ENCODE measurements at regions not wholly inside any gene's neighbourhood (a gene's known extent, or its start where the extent isn't known, plus 50 kb on each side); places are given as distances from the start of the nearest gene placed in this dataset.

DNA sequence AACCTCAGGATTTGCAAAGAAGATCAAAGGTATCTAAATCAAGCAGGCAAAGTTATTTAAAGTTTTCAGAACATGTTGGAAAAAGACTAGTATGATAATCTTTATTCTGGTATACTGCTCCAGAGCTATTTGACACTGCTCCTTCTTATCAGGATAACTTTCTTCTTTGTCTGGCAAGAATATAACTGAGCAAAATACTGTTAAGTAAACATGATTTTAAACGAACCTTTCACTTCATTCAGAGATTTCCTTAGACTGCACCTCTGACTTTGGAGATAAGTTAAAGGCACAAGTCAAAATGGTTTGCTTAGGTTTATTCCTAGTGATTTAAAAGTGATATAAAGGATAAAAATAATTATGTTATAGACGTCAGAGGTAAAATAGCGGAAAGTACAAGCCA lies 103.9 kb upstream of the CCDC190 start:
- DNase-seq: no peak

DNA sequence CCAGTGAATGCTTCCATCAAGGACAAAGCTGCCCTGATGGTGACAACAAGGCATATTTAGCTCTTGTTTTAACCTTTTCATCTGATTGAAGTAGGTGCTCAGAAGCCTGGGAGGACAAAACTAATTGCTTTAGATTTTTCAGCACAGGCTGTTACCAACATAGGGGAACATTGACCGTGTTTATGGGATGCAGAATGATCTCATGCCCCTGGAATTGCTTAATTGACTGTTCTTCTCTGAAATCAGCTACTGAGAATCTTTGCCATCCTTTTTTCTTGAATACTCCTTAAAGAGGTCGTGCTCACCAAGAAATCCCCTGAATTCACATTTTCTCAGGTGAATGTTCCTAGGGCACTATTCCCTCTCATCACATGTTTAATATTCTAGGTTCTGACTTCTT lies 95.9 kb upstream of the CCDC190 start:
- DNase-seq: peak; percentile 67

DNA sequence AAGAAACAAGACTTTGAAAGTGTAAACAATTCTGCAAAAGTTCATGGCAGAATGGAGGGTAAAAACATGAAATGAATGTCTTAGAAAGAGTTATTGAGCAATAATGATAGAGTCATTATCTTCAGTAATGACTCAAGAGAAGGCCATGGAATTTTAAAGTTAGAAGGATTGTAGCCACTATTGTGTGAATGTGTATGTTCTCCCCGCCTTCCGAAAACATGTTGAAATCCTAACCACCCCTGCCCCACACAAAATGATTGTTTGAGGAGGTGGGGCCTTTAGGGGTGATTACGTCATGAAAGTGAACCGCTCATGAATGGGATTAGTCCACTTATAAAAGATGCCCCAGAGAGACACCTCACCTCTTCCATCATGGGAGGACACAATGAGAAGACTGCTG lies 93.8 kb upstream of the CCDC190 start:
- DNase-seq: peak; percentile 13

DNA sequence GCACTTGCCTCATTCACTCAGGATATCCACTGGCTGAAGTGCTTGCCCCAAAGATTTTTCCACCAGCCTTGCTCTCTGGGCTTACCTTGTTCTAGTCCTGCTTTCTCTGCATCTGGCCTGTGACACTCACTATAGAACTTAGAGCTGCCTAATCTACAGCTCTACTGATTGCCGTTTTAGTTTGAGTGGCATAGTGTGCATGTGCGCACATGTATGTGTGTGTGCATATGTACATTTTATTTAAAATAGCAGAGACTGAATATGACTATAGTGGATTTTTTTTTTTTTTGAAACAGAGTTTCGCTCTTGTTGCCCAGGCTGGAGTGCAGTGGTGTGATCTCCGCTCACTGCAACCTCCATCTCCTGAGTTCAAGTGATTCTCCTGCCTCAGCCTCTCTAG lies 92.0 kb upstream of the CCDC190 start:
- no peak for DNase-seq

DNA sequence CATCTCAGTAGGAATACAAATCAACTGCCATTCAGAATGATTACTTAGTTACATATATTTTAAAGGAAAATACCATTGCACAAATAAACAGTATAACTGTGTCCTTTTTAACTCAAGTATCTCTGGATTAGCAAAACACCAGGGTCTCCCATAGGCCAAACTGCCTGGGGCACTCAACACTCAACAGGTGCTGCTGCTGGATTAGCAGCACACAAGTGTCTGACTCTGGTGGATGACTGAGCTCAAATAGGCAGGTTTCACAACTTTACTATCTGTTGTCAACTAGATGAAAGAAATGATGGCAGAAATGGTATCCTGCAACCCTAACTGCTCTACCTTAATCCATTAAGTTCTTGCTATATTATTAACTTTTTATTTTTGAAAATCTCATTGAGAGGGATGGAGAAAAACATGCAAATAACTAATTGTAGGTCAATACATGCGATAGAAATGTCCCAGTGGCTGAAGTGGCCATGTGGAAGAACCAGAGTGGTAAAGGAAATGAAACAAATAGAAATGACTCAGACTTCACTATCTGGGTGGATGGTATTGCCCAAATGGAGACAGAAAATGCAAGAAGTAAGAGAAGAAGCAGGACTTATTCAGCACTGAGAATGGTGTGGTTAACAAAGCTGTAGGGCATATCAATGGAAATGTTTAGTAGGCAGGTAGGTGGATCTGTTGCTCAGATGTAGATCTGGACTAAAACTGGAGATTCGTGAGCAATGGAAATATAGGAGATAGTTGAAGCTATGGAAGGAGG lies 90.8 kb upstream of the CCDC190 start:
- DNase-seq: no peak

DNA sequence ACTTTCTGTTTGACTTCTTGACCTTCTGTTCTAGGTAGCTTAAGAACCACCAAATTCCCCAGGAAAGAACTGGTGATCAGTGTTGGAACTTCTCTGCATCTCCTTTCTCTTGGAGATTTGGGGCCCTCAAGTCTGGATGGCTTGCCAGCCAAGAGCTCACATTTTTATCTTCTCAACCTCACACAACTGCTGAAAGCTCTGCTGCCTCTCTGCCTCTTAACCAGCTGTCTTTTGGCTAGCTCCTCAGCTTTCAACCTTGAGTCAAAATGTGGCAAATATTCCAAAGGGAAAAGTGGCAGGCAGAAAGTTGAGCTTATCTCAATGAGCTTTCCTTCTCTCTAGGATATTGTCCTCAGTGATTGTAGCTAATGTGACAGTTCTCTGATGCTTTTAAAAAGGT lies 89.2 kb upstream of the CCDC190 start:
- no peak for DNase-seq

DNA sequence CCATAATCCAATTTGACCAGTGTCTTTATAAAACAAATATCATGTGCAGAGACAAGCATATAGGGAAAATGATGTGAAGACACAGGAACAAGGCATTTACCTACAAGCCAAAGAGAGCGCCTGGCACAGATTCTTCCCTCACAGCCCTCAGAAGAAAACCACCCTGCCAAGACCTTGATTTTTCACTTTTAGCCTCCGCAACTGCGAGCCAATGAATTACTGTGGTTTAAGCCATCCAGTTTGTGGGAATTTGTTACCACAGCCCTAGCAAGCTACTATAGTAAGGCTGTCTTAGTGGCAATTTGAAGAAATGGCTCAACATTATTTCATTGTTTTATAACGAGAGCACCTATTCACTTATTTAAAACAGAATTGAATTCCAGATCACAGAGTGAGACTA lies 85.7 kb upstream of the CCDC190 start:
- no peak for DNase-seq

DNA sequence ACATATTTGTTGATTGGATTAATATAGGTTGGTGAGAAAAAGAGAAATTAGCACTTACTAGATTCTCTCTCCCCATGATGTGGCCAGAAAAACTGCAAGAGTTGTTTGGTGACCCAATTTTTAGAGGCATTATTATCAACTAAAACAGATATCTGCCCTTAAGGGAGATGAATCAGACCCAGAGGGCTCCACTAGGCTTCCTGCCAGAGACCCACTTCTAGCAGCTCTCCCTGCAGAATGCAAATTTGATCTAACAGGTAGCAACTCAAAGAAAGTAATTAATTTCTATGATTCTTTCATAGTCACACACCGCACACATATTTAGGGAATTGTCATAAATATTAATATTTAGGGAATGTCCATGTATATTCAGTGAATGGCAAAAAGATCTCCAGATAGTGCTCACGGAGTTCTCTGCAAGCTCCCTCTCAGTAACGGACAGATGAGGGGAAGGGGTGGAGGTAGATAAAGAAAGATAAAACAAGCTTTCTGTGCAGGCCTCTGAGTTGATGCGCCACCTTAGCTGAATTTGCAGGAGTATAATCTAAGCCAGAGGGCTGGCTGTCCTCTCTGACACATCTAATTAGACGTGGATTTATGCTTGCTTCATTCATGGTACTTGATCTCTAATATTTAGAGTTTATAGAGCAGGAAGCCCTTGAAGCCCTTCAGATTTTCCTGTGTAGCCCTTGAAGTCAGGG lies 84.1 kb upstream of the CCDC190 start:
- DNase-seq: peak; percentile 43

DNA sequence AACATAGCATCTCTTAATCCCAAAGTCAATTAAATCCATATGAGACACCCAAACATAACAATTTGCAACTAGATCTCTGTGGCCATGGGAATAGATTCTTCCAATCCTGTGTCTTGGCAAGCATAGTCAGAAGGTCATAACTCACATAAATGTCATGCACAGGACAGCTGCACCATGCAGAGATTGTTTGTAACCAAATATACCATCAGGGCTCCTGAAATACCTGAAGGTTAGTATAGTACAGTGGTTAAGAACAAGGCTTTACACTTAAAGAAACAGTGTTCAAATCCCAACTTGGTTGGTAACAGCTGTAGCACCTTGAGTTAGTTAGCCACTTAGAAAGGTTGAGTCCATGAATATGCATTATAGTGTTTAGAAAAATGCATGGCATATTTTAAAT lies 82.6 kb upstream of the CCDC190 start:
- no peak for DNase-seq

DNA sequence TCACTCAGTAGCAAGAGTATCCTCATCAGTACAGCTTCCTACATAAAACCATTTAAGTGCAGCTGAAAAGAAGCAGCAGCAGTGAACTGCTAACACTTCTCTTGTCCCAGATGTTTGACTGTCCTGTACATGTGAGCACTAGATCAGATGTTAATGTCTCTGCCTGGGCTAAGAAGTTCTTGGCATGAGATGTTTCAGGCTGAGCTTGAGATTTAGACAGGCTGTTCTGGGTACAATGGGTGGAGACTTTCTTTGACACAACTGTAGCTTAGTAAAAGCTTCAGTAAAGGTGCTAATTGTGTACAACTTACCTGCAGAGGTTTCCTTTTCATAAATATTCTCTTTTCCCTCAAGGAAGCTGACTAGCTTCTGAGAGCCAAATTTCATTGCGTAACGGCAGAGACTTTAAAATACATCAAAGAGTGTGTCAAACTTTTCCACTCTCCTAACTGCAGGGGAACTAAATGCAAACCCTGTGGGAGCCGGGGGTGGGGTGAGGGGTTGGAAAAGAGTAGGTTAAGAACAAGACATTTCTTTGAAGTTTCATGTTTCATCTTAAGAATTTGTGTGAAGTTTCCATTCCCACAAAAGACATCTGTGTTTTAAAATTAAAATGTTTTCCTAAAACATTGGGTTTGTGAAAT lies 82.1 kb upstream of the CCDC190 start:
- no peak for DNase-seq

DNA sequence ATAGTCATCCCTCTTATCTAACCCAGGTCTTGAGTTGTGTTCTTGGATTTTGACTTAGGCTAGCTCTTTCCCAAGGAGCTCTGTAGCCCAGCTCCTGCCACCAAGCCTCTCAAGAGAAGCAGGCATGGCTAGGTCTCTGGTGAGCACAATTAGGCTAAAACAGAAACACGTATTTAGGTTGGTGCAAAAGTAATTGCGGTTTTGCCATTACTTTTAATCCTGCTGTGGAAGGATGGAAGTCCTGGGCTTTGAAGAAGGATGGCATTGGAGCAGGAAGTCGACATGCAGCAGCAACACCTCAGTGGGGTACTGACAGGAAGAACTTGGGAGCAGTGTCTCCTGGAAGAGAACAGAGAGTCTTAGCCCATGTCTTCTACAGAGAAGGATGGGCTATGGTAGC lies 80.0 kb upstream of the CCDC190 start:
- DNase-seq: no peak

DNA sequence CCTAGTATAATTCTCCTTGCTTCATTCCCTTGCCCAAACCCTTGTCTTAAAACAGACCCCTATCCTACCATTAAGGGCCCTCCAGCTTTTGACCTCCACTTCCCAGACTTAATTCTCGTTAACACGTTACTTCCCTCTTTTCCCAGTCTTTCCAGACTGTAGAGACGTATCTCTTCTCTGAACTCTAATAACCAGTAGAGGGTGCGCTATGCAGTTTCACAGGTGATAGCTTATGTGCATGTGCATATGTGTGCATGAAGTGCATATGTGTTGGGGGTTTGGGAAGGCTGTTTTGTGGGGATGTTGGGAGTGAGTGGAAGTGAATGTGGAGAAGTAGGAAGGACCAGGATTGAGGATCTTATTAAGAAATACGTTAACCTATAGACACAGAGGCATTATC lies 78.1 kb upstream of the CCDC190 start:
- no peak for DNase-seq

DNA sequence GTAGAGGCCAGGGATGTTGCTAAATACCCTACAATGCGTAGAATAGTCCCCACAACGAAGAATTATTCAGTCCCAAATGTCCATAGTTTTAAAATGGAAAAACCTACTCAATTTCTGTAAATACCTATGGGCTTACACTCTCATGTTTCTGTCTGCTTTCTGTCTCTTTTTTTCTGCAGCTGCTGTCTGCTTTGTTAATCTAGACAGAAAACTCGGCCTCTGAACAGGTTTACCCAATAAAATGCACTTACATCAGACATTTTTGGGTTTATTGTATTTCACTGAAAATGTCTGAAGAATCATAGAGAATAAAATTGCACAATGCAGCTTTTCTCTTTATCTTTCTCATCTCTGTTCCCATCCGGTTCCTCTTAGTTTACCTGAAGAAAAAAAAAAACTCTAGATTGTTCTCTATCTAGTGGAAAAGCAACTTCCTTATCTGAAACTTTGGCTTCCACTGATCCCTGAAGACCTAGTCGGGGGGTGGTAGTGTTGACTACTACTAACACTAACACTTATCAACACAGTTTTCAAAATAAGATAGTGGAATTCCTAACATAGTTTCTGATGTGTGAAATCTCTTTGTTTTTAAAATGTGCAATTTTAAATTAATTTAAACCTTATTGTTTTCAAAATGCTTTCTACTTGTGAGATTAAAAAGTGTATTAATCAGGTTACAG lies 76.9 kb upstream of the CCDC190 start:
- DNase-seq: no peak

DNA sequence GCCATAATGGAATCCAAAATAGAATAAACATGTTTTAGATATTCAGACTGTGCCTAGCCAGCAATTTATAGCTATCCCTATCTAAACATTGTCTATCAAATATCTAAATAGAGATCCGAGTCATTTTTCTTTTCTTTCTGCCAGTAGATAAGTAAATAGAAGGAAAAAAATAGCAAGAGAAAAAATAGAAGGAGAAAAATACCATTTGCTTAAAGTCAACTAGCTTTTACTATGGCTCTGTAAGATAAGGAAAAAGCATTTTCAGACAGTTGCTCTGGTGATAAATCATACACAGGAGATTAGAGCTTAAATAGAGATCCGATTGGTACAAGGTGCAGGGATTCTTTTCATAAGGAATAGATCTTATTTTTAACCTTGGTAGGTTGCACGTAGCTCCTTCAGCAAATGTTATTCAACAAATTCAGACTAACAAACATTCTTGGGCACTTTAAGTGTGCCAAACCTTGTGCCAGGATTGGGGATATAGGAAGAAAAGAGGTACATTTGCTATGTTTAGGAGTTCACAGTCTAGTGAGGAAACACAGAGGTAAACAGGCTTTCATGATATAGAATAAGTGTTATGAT lies 70.1 kb upstream of the CCDC190 start:
- DNase-seq: no peak

DNA sequence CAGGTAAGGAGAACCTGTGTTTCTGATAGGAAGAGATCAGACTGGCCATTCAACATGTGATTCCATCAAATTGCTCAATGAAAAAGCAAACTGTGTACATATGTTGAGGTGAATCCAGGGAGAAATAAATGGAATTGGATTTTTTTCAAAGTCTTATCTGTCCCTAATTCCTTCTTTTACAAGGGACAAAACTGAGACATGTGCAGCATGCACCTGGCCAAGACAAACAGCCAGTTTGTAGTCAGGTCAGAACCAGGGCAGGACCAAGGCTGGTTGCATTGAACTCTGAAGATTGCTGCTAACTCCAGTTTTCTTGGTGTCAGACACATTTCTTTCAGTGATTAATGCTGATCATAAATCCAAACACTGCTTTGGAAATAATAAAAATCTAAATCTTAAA lies 69.6 kb upstream of the CCDC190 start:
- no peak for DNase-seq

DNA sequence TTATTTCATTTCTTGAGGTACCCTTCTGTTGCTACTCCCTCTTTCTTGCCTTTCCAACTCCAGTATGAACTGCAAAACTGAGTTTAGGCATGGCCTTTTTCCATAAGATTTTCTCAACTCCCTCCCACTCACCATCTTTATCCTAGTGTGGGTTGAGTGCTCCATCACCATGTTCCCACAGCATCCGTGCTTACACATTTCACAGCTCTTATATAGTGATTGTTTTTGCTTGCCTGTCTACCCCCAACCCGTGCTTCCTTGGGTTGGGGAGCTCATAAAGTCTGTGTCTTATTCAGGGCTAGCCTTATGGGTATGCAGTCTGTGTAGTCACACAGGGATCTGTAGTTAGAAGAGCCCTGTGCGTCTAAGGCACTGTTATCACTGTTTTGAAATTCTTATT lies 68.2 kb upstream of the CCDC190 start:
- DNase-seq: no peak

DNA sequence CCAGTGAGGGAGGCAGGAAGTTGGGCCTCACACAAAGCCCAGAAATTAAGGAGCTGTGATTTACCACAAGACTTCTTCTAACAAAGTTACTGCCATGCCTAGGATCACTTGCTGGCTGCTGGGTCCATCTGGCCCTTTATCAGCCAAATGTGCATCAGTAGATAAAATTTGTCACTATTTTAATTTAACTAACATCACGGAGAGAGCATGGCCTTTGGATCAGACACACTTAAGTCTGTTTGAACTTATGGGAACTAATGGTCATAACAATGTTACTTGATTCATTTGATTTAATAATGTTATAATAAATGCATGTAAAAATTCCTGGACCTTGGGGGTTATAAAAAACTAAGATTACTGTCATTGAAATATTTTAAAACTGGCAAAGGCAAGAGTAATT lies 67.2 kb upstream of the CCDC190 start:
- no peak for DNase-seq

DNA sequence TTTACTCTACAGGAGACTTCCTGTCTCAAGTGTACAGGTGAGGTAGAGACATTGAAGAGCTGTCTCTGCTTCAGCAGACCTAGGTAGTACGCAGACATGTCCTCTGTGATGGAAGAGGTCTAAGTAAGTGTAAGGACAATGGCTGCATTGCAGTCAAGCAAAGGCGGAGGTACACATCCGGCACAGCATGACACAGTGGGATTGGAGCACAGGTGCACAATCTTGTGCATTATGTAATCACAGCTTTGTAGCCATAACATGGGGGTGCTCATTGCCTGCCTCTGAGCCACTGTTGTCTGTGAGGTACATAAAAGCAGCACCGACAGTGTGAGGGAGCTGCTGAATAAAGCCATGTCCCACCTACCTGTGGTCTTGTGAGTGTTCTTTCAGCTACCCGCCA lies 66.4 kb upstream of the CCDC190 start:
- DNase-seq: no peak

DNA sequence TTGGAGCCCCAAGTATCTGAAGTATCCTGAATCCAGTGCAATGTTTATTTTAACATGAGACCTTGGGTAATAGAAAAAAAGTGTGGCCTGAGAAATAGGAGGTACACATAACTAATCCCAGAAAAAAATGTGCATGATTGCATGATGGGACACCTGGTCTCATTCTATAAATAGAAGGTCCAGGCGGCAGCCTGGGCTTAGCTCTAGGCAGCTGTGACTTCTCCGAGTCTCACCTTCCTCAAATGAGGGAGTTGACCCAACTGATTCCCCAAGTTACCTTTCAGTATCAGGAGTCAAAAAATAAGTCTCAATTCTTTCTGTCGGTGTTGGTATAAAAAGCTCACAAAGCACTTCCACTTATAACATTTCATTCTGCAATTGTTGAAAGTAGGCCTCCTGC lies 65.9 kb upstream of the CCDC190 start:
- DNase-seq: no peak

DNA sequence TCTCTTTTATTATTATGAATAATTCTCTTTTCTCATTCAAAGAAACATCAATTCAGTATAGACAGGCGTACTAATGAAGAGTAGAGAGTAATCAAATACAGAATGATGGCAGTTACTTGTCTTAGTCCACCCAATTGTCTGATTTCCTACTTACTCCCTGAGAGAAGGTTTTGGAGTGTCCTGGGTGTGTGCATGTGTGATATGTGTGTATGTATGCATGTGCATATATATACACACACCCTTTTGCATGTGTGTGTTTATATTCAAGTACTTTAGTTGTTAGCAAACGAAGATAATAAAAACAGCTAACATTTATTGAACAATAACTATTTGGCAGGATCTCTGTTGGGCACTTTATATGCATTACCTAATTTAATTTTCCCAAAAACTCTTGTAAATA lies 63.2 kb upstream of the CCDC190 start:
- no peak for DNase-seq

DNA sequence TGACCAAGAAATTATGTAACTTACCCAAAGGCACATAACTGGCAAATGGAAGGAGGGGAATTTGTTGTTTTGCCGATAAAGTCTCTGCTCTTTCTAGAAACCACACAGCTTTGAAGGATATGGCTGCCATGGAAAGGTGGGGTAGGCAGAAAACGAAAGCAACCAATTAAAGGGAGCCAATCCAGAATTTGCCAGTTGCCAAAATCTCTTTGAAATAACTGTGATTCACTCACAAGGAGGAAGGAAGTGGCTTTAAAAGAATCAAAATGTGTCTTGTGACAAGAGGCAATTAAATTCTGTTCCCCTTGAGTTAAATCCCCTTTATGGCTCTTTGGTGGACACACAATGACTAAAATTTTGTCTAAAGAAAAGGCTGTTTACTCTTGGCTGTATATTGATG lies 61.2 kb upstream of the CCDC190 start:
- DNase-seq: no peak

DNA sequence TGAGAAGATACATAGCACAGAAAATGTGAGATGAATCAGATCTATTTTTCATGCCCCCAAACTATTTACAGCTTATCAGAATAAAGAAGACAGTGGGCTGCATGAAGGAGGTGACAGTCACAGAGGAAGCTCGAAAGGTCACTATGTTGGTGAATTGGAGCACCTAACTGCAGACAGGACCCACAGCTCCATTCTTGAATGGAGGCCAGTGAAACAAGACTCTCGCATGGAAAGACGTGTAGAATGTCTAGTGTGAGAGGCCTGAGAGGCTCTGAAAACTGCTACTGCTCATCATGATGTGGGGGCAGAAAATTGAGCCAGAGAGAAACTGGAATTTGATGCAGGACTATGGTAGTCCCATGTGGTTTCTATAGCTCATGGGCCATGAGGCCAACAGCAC lies 60.3 kb upstream of the CCDC190 start:
- no peak for DNase-seq

DNA sequence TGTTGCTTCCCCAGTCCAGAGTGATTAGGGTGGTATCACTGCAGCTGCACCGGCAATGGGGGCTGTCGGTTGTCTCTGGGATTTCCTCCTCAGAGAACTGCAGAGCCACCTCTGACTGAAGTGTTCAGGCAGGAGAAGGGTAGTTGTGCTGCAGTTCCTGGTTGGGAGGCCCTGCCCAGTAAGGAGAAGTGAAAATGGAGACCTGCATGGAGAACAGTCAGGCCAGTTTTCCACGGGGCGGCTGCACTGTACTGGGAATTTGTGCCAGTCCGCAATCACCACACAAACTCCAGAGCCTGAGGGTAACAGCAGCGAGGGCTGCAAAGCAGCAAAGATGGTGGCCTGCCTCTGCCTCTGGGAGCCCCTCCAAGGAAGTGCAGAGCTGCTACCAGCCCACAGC lies 58.1 kb upstream of the CCDC190 start:
- DNase-seq: no peak
